Activated B cell treated with CpG ODN at 0.5 μM for 24 hours (primary cell): ENCODE measurements at regions not wholly inside any gene's neighbourhood (a gene's known extent, or its start where the extent isn't known, plus 50 kb on each side); places are given as distances from the start of the nearest gene placed in this dataset.

Experiments used
- ATAC-seq: fragments of 200-7000 bp; cut with Tn5 transposase; one replicate; pipeline ENCODE4 v1.10.0; 2021; ENCODE audit warnings: low read depth, mild to moderate bottlenecking, moderate library complexity
- CTCF ChIA-PET: fragments of 350-600 bp; sonication (Branson Sonifier 250); formaldehyde crosslinking; loops from one replicate; lab custom pipeline; 2021; ENCODE audit warnings: antibody characterized with exemption; lab: Charles Lee
- POLR2A ChIA-PET: fragments of 350-600 bp; sonication (Branson Sonifier 250); formaldehyde crosslinking; loops from one replicate; lab custom pipeline; 2021; ENCODE audit warnings: antibody characterized with exemption; lab: Charles Lee
- DNase-seq: peaks from one replicate; pipeline ENCODE4 v3.0.0; 2022
- H3K27ac Mint-ChIP-seq: one replicate; pipeline ENCODE4 v1.8.0; 2020; ENCODE audit warnings: mixed read lengths
- H3K27me3 Mint-ChIP-seq: one replicate; pipeline ENCODE4 v1.8.0; 2021; ENCODE audit warnings: mixed read lengths
- H3K36me3 Mint-ChIP-seq: one replicate; pipeline ENCODE4 v1.8.0; 2021; ENCODE audit warnings: low read depth, mixed read lengths
- H3K4me1 Mint-ChIP-seq: one replicate; pipeline ENCODE4 v1.8.0; 2021; ENCODE audit warnings: mixed read lengths
- H3K4me3 Mint-ChIP-seq: one replicate; pipeline ENCODE4 v1.8.0; 2020; ENCODE audit warnings: mild to moderate bottlenecking, mixed read lengths
- H3K9me3 Mint-ChIP-seq: one replicate; pipeline ENCODE4 v1.8.0; 2020; ENCODE audit warnings: mixed read lengths
- intact Hi-C: fragments of 100-400 bp; cut with micrococcal nuclease; formaldehyde crosslinking; loops from one replicate; pipeline ENCODE4 v1.15.1; 2024
- TF ChIP-seq, protein P1 (sequence below): fragments of 200-600 bp; IDR thresholded peaks from one replicate; pipeline ENCODE4 v1.8.0; 2022; ENCODE audit warnings: antibody characterized with exemption, mild to moderate bottlenecking

DNA sequence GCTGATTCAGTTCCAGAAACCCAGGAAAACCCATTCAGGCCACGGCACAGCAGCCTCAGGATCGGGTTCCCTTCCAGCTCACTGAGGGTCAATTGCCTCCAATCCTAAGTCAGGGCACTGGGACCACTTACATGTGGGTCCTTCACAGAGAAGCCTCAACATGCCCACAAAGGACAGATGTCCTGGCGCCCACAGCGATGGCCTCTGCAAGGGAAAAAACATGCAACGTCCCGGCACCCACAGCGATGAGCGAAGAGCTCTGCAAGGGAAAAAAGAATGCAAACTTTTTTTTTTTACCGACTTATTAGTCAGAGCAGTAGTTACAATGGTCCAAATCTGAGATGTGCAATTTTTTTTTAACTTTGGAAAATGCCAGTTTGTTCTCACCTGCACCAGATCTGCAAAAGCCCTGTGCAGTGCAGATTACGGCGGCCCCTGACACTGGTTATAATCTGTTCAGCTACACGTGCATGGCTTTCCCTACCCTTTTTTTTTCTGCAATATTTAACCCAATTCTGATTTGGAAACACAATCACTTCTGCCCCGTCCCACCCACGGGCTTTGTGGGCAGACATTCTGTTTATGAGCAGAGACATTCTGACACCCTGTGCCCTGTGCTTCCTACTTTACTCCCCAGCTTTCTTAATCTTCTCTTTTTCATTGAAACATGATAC lies 159.3 kb upstream of the SALL3 start:
- ChIA-PET POLR2A (no interaction called here), CTCF (no interaction called here)
- Mint-ChIP-seq H3K4me1 (no peaks in the 10 kb centered on the region), H3K4me3 (no peak overlapping the region), H3K9me3 (no peaks in the 10 kb centered on the region), H3K27ac (no peak overlapping the region), H3K36me3 (no peaks in the 10 kb centered on the region), H3K27me3 (no peaks in the 10 kb centered on the region)
- DNase-seq (no peak), ATAC-seq (no peak)
- TF ChIP-seq, protein P1, sequence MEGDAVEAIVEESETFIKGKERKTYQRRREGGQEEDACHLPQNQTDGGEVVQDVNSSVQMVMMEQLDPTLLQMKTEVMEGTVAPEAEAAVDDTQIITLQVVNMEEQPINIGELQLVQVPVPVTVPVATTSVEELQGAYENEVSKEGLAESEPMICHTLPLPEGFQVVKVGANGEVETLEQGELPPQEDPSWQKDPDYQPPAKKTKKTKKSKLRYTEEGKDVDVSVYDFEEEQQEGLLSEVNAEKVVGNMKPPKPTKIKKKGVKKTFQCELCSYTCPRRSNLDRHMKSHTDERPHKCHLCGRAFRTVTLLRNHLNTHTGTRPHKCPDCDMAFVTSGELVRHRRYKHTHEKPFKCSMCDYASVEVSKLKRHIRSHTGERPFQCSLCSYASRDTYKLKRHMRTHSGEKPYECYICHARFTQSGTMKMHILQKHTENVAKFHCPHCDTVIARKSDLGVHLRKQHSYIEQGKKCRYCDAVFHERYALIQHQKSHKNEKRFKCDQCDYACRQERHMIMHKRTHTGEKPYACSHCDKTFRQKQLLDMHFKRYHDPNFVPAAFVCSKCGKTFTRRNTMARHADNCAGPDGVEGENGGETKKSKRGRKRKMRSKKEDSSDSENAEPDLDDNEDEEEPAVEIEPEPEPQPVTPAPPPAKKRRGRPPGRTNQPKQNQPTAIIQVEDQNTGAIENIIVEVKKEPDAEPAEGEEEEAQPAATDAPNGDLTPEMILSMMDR, result no peak
- intact Hi-C loops, result no loop called here

DNA sequence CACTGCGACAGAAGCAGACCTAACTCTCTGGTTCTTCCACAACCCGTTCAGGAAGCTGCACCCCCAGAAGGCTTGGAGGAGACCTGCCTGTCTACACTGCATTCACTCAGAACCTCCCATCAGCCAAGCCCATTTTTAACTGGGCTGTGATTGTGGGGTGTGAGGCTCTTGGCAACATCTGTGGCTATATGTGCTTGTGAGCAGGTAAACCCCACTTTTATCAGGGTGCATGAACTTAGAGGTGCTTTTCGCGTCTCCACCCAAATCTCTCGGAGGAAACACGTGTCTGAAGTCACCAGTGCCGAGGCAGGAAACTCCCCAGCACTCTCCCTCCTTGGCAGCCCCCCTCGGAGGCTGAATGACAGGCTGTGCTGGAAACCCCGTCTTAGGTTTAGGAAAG lies 158.2 kb upstream of the SALL3 start:
- TF ChIP-seq, protein P1, result no peak
- ChIA-PET CTCF (no interaction called here), POLR2A (no interaction called here)
- Mint-ChIP-seq H3K36me3 (no peaks in the 10 kb centered on the region), H3K27ac (no peak overlapping the region), H3K27me3 (no peaks in the 10 kb centered on the region), H3K9me3 (no peaks in the 10 kb centered on the region), H3K4me1 (no peaks in the 10 kb centered on the region), H3K4me3 (no peak overlapping the region)
- DNase-seq (no peak), ATAC-seq (no peak)
- intact Hi-C loops, result no loop called here

GRCh38 chr18:78822171-78822948 lies 157.3 kb upstream of the SALL3 start:
- Mint-ChIP-seq H3K9me3 (no peaks in the 10 kb centered on the region), H3K36me3 (no peaks in the 10 kb centered on the region), H3K4me1 (no peaks in the 10 kb centered on the region), H3K27ac (no peak overlapping the region), H3K4me3 (no peak overlapping the region), H3K27me3 (no peaks in the 10 kb centered on the region)
- ChIA-PET CTCF (no interaction called here), POLR2A (no interaction called here)
- TF ChIP-seq, protein P1, result no peak
- ATAC-seq (no peak), DNase-seq (no peak)
- intact Hi-C loops, result no loop called here

DNA sequence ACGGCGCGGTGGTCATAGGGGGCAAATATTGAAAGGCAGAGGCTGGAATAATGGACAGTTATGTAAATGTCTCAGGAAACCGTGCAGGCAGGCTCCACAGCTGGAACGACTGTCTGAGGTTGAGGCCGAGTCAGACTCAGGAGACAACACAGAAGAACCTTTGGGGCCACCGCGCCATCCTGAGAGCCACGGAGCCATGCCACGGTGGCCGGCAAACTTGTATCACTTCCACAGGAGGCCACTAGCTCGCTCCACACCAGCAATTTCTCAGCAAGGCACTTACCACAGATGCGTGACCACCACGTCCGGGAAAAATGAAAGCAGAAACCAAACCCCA lies 156.7 kb upstream of the SALL3 start:
- no peak overlapping the region for H3K4me3 Mint-ChIP-seq
- DNase-seq (no peak), ATAC-seq (no peak)
- no peaks in the 10 kb centered on the region for H3K4me1 Mint-ChIP-seq
- CTCF ChIA-PET, result no interaction called here
- intact Hi-C loops, result no loop called here
- TF ChIP-seq, protein P1, result no peak
- H3K27ac Mint-ChIP-seq, result no peak overlapping the region
- POLR2A ChIA-PET, result no interaction called here
- no peaks in the 10 kb centered on the region for H3K27me3 Mint-ChIP-seq
- H3K9me3 Mint-ChIP-seq, result no peaks in the 10 kb centered on the region
- no peaks in the 10 kb centered on the region for H3K36me3 Mint-ChIP-seq

DNA sequence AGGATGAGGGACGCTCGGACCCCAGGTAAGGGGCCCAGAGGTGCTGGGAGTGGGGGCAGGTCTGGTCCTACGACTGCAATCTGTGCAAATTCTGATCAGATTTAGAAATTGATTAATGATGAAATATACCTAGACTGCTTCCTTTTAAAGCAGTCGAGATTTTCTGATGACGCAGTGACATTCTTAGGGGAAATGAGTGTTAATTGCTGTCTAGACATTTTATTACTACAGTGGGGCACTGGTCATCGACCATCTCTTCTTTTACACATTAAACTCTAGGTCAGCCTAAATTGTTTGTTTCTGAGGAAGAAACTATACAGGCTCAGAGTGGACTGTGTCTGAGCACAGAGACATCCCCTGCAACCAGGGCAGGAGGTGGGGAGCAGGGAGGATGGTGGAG lies 154.4 kb upstream of the SALL3 start:
- Mint-ChIP-seq H3K27me3 (no peaks in the 10 kb centered on the region), H3K36me3 (no peaks in the 10 kb centered on the region), H3K9me3 (peaks cover under 1% of the 10 kb centered on the region), H3K4me1 (no peaks in the 10 kb centered on the region), H3K27ac (no peak overlapping the region), H3K4me3 (no peak overlapping the region)
- no peak for ATAC-seq
- DNase-seq, result no peak
- ChIA-PET POLR2A (no interaction called here), CTCF (no interaction called here)
- TF ChIP-seq, protein P1, result no peak
- intact Hi-C loops, result no loop called here
